ENCODE measurements at regions not wholly inside any gene's neighbourhood (a gene's known extent, or its start where the extent isn't known, plus 50 kb on each side); places are given as distances from the start of the nearest gene placed in this dataset.

DNA sequence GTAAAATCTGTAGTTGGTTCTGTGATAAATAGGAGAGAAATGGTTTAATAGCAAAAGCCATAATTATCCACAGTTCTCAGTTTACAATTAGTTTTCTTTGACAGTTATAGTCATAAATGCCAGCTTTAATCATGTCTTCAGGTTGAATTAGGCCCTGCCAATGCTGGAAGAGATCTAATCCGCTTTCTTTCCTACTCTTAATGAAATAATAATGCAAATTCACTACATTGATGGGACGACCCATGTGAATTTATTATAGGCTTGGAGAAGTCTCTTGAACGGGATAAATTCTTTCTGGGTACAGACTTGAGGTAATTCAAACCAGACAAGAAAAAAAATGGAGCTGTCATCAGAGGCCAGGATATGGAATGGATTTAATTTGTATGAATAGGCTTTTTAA is 950.4 kb downstream of the EFNA5 start:
- no peak for TF ChIP-seq POLR2AphosphoS5 (IDR thresholded peaks at IDR 0.05; ENCODE audit: low read depth, low read length)
- TF ChIP-seq TAF1 (IDR thresholded peaks at IDR 0.05; ENCODE audit: borderline replicate concordance, insufficient read depth, low read length) = no peak
- TF ChIP-seq, protein P1, sequence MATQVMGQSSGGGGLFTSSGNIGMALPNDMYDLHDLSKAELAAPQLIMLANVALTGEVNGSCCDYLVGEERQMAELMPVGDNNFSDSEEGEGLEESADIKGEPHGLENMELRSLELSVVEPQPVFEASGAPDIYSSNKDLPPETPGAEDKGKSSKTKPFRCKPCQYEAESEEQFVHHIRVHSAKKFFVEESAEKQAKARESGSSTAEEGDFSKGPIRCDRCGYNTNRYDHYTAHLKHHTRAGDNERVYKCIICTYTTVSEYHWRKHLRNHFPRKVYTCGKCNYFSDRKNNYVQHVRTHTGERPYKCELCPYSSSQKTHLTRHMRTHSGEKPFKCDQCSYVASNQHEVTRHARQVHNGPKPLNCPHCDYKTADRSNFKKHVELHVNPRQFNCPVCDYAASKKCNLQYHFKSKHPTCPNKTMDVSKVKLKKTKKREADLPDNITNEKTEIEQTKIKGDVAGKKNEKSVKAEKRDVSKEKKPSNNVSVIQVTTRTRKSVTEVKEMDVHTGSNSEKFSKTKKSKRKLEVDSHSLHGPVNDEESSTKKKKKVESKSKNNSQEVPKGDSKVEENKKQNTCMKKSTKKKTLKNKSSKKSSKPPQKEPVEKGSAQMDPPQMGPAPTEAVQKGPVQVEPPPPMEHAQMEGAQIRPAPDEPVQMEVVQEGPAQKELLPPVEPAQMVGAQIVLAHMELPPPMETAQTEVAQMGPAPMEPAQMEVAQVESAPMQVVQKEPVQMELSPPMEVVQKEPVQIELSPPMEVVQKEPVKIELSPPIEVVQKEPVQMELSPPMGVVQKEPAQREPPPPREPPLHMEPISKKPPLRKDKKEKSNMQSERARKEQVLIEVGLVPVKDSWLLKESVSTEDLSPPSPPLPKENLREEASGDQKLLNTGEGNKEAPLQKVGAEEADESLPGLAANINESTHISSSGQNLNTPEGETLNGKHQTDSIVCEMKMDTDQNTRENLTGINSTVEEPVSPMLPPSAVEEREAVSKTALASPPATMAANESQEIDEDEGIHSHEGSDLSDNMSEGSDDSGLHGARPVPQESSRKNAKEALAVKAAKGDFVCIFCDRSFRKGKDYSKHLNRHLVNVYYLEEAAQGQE (IDR thresholded peaks at IDR 0.05; ENCODE audit: insufficient read depth in 1 of 2, low read depth in 2 of 2, low read length in 2 of 2) = no peak
- TF ChIP-seq FOXP2 (optimal IDR thresholded peaks at IDR 0.05; ENCODE audit: borderline replicate concordance, extremely low read depth, extremely low read length, insufficient read depth) = no peak
- no peak for TF ChIP-seq SIN3A (IDR thresholded peaks at IDR 0.05; ENCODE audit: borderline replicate concordance, insufficient read depth, low read length)

DNA sequence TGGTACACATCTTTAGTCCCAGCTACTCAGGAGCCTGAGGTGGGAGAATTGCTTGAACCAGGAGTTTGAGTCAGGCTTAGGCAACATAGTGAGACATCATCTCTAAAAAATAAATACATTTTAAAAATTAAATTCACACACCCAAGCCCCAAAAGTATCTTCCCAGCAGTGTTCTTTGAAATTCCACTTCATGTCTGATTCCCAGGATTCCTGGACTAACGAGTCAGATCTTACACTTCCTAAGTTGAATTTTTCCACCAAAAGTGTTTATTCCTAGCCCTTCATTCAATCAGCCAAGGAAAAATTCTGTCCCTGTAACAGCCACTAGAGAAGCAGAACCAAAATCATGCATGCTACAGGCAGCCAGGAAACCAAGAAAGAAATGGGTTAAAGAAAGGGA is 970.9 kb downstream of the EFNA5 start:
- TF ChIP-seq POLR2AphosphoS5 (IDR thresholded peaks at IDR 0.05; ENCODE audit: low read depth, low read length) (no peak), FOXP2 (optimal IDR thresholded peaks at IDR 0.05; ENCODE audit: borderline replicate concordance, extremely low read depth, extremely low read length, insufficient read depth) (no peak), SIN3A (IDR thresholded peaks at IDR 0.05; ENCODE audit: borderline replicate concordance, insufficient read depth, low read length) (no peak), TAF1 (IDR thresholded peaks at IDR 0.05; ENCODE audit: borderline replicate concordance, insufficient read depth, low read length) (no peak)
- TF ChIP-seq, protein P1 (IDR thresholded peaks at IDR 0.05; ENCODE audit: insufficient read depth in 1 of 2, low read depth in 2 of 2, low read length in 2 of 2) = no peak

DNA sequence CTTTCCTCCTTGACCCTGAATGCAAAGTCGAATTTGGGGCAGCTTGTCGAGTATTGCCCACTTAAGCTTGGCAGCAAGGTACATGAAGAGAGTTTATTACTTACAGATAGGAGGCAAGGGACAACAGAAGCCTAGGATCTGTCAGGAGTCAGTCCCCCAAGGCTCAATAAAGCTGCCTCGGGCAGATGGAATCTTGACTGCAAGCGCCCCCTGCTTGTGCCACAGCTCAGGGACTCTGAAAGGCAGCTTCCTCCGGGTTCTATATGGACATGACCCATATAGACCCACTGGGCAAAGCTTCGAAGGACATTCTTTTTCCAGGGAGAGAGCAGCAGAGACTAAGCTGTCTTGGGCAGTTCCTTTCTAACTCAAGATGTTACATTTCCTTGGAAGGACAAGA is 971.5 kb downstream of the EFNA5 start:
- TF ChIP-seq FOXP2 (optimal IDR thresholded peaks at IDR 0.05; ENCODE audit: borderline replicate concordance, extremely low read depth, extremely low read length, insufficient read depth) (no peak), POLR2AphosphoS5 (IDR thresholded peaks at IDR 0.05; ENCODE audit: low read depth, low read length) (no peak), TAF1 (IDR thresholded peaks at IDR 0.05; ENCODE audit: borderline replicate concordance, insufficient read depth, low read length) (no peak), SIN3A (IDR thresholded peaks at IDR 0.05; ENCODE audit: borderline replicate concordance, insufficient read depth, low read length) (no peak)
- TF ChIP-seq, protein P1 (IDR thresholded peaks at IDR 0.05; ENCODE audit: insufficient read depth in 1 of 2, low read depth in 2 of 2, low read length in 2 of 2) = no peak

DNA sequence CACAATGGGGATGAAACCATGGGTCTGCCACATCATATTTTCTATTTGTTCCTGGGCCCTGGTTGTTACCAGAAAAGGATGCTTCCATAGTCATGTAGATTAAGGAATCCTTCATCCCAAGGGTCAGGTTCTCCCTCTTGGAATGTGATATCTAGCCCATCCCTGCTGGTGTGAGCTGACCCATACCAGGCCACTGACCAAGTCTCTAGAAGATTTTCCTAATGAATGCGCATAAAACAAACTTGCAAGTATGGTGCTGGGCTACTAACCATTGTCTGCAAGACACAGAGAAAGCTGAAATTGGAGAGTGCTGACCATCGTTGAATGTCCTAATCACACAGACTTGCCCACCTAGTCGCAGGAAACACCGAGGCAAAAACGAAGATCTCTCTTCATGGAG is 972.6 kb downstream of the EFNA5 start:
- TF ChIP-seq POLR2AphosphoS5 (IDR thresholded peaks at IDR 0.05; ENCODE audit: low read depth, low read length) = no peak
- TF ChIP-seq, protein P1 (IDR thresholded peaks at IDR 0.05; ENCODE audit: insufficient read depth in 1 of 2, low read depth in 2 of 2, low read length in 2 of 2) = no peak
- TF ChIP-seq SIN3A (IDR thresholded peaks at IDR 0.05; ENCODE audit: borderline replicate concordance, insufficient read depth, low read length) = no peak
- TF ChIP-seq TAF1 (IDR thresholded peaks at IDR 0.05; ENCODE audit: borderline replicate concordance, insufficient read depth, low read length) = no peak
- TF ChIP-seq FOXP2 (optimal IDR thresholded peaks at IDR 0.05; ENCODE audit: borderline replicate concordance, extremely low read depth, extremely low read length, insufficient read depth) = no peak

DNA sequence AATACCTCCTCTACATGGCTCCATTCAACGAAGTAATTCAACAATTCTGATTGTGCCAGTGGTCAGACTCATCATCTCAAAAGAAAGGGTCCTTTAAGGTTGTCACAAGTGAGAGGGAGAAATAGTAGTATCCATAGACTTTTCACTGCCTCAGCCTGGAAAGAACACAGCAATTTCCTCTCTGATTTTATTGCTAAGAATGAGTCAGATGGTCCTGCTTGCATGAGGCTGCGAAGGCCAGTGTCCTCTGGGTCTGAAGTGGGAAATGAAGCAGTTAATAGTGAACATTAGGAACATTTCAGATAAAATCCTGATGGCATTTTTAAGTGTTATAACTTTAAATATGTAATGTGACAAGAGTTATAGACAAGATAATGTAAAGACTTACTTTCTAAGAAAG is 979.0 kb downstream of the EFNA5 start:
- TF ChIP-seq, protein P1 (IDR thresholded peaks at IDR 0.05; ENCODE audit: insufficient read depth in 1 of 2, low read depth in 2 of 2, low read length in 2 of 2) = no peak
- TF ChIP-seq SIN3A (IDR thresholded peaks at IDR 0.05; ENCODE audit: borderline replicate concordance, insufficient read depth, low read length) (no peak), POLR2AphosphoS5 (IDR thresholded peaks at IDR 0.05; ENCODE audit: low read depth, low read length) (no peak), FOXP2 (optimal IDR thresholded peaks at IDR 0.05; ENCODE audit: borderline replicate concordance, extremely low read depth, extremely low read length, insufficient read depth) (no peak), TAF1 (IDR thresholded peaks at IDR 0.05; ENCODE audit: borderline replicate concordance, insufficient read depth, low read length) (no peak)

Data from PFSK-1 (cell line).